Endothelial cell of umbilical vein (primary cell): ENCODE measurements at regions not wholly inside any gene's neighbourhood (a gene's known extent, or its start where the extent isn't known, plus 50 kb on each side); places are given as distances from the start of the nearest gene placed in this dataset.

ENCODE experiments used
- BruUV-seq: library from RNA; stranded (reverse); fragments of 400-500 nt; replicated peaks from 2 replicates; lab custom pipeline; 2021; lab: Mats Ljungman, UMichigan
- CTCF ChIA-PET: fragments of 300-600, 350-600 bp; sonication (Branson Sonifier 250); formaldehyde crosslinking; loops from one replicate; lab custom pipeline; 2021; ENCODE audit warnings: antibody characterized with exemption, inconsistent platforms; lab: Charles Lee
- POLR2A ChIA-PET: fragments of 300-600, 350-600 bp; sonication (Branson Sonifier 250); formaldehyde crosslinking; loops from one replicate; lab custom pipeline; 2021; ENCODE audit warnings: antibody characterized with exemption, inconsistent platforms; lab: Charles Lee
- DNase-seq: peaks from one replicate; pipeline ENCODE4 v3.0.0-alpha.2; 2011; ENCODE audit warnings: low read depth, low spot score
- FAIRE-seq: peaks from 2 replicates; lab custom pipeline; 2011; peaks lifted over from hg19 to GRCh38; lab: Jason Lieb, UNC
- H2AFZ ChIP-seq: 2 replicates; pipeline ENCODE4 v1.6.0; 2012; ENCODE audit warnings: low read depth, low read length, control low read depth, inconsistent platforms
- H3K27ac ChIP-seq: 2 replicates; pipeline ENCODE4 v1.5.1; 2011; ENCODE audit warnings: low read depth, mild to moderate bottlenecking, control low read depth, low read length, moderate library complexity; ENCODE audit not compliant: insufficient read depth
- H3K27me3 ChIP-seq, 2 experiments: 2 replicates each; pipeline versions ENCODE4 v1.6.0 to v1.6.1; 2011; ENCODE audit warnings: low read length in 2 of 2, mixed read lengths in 1 of 2; ENCODE audit not compliant: control insufficient read depth in 2 of 2, insufficient read depth in 2 of 2
- H3K36me3 ChIP-seq, 2 experiments: 2 replicates in 1 of 2; 3 replicates in 1 of 2; pipeline ENCODE4 v1.5.1; 2011; ENCODE audit warnings: low read length in 2 of 2, mild to moderate bottlenecking in 1 of 2, moderate library complexity in 1 of 2; ENCODE audit not compliant: control insufficient read depth in 2 of 2, insufficient read depth in 2 of 2; ENCODE audit errors: extremely low read depth in 1 of 2
- H3K4me1 ChIP-seq: 3 replicates; pipeline ENCODE4 v1.5.1; 2011; ENCODE audit warnings: mild to moderate bottlenecking, low read length; ENCODE audit not compliant: control insufficient read depth, insufficient read depth; ENCODE audit errors: extremely low read depth
- H3K4me2 ChIP-seq: 2 replicates; pipeline ENCODE4 v1.6.1; 2011; ENCODE audit warnings: low read length, control low read depth, mixed read lengths; ENCODE audit not compliant: insufficient read depth
- H3K4me3 ChIP-seq, 3 experiments: fragments of 200-600 bp in 1 of 3; sonication (generic), shearing (Covaris generic) in 1 of 3; replicated peaks in 1 of 3; 2 replicates each; pipeline ENCODE4 v1.5.1; 2011 to 2016; ENCODE audit warnings: control low read depth in 3 of 3, low read length in 3 of 3, mild to moderate bottlenecking in 2 of 3, inconsistent platforms in 1 of 3, low read depth in 1 of 3, moderate library complexity in 1 of 3; ENCODE audit not compliant: insufficient read depth in 1 of 3
- H3K79me2 ChIP-seq: 2 replicates; pipeline ENCODE4 v1.6.0; 2012; ENCODE audit warnings: low read length, inconsistent platforms; ENCODE audit not compliant: control insufficient read depth, insufficient read depth
- H3K9ac ChIP-seq: replicated peaks from 2 replicates; pipeline ENCODE3; 2011; ENCODE audit warnings: low read length, control low read depth; ENCODE audit not compliant: insufficient read depth; ENCODE audit errors: extremely low read depth
- H3K9me1 ChIP-seq: replicated peaks from 3 replicates; pipeline ENCODE4 v1.6.0; 2011; ENCODE audit warnings: mild to moderate bottlenecking, low read length; ENCODE audit not compliant: control insufficient read depth, insufficient read depth; ENCODE audit errors: extremely low read depth
- H3K9me3 ChIP-seq: replicated peaks from 2 replicates; pipeline ENCODE4 v1.5.1; 2012; ENCODE audit warnings: low read length, inconsistent platforms; ENCODE audit not compliant: control insufficient read depth, insufficient read depth
- H4K20me1 ChIP-seq: replicated peaks from 2 replicates; pipeline ENCODE3; 2011; ENCODE audit warnings: mild to moderate bottlenecking, low read length; ENCODE audit not compliant: control insufficient read depth, insufficient read depth; ENCODE audit errors: extremely low read depth
- EZH2 ChIP-seq: IDR thresholded peaks from 2 replicates; pipeline ENCODE4 v1.6.1; 2012; ENCODE audit warnings: borderline replicate concordance, low read depth, mild to moderate bottlenecking, moderate library complexity, low read length, inconsistent platforms; ENCODE audit not compliant: severe bottlenecking
- FOS ChIP-seq: IDR thresholded peaks from 2 replicates; pipeline ENCODE4 v1.6.1; 2011; ENCODE audit warnings: mild to moderate bottlenecking, low read length, moderate library complexity, borderline replicate concordance; ENCODE audit not compliant: insufficient read depth
- GATA2 ChIP-seq: IDR thresholded peaks from 2 replicates; pipeline ENCODE4 v1.7.0; 2011; ENCODE audit warnings: low read depth, mild to moderate bottlenecking, moderate library complexity, mixed read lengths, low read length; ENCODE audit not compliant: insufficient read length, insufficient read depth
- JUN ChIP-seq: IDR thresholded peaks from 2 replicates; pipeline ENCODE4 v1.6.1; 2011; ENCODE audit warnings: borderline replicate concordance, low read depth; ENCODE audit not compliant: insufficient read length, insufficient read depth
- MYC ChIP-seq: IDR thresholded peaks from one replicate; pipeline ENCODE4 v1.6.1; 2011; ENCODE audit warnings: mild to moderate bottlenecking, low read depth, low read length
- POLR2A ChIP-seq: IDR thresholded peaks from 2 replicates; pipeline ENCODE4 v1.6.1; 2012; ENCODE audit warnings: low read depth, mild to moderate bottlenecking, control low read depth, low read length
- POLR2AphosphoS5 ChIP-seq: IDR thresholded peaks from 2 replicates; pipeline ENCODE4 v1.6.1; 2012; ENCODE audit warnings: low read depth, mild to moderate bottlenecking, control low read depth, low read length, moderate library complexity; ENCODE audit not compliant: insufficient read depth
- dilution Hi-C: fragments of 300-500 bp; cut with MboI; formaldehyde crosslinking; loops from one replicate; pipeline ENCODE4 v1.15.0; 2019; ENCODE audit warnings: low sequenced_read_pairs; ENCODE audit not compliant: extremely low pct_ligation_motif_present
- intact Hi-C: fragments of 100-400 bp; cut with micrococcal nuclease; formaldehyde crosslinking; loops from one replicate; pipeline ENCODE4 v1.10.0; 2022
- TF ChIP-seq, protein P1 (sequence below), 2 donors: IDR thresholded peaks; 1 replicate in 1 of 2; 2 replicates in 1 of 2; pipeline ENCODE4 v1.5.1; 2011; ENCODE audit warnings: low read length in 2 of 2, mild to moderate bottlenecking in 2 of 2, moderate library complexity in 2 of 2, control low read depth in 1 of 2, inconsistent platforms in 1 of 2, low read depth in 1 of 2; ENCODE audit not compliant: insufficient read depth in 1 of 2; ENCODE audit errors: extremely low read depth in 1 of 2
- TF ChIP-seq, protein P2 (sequence below): IDR thresholded peaks from 2 replicates; pipeline ENCODE4 v1.6.1; 2011; ENCODE audit not compliant: insufficient read depth, insufficient read length

DNA sequence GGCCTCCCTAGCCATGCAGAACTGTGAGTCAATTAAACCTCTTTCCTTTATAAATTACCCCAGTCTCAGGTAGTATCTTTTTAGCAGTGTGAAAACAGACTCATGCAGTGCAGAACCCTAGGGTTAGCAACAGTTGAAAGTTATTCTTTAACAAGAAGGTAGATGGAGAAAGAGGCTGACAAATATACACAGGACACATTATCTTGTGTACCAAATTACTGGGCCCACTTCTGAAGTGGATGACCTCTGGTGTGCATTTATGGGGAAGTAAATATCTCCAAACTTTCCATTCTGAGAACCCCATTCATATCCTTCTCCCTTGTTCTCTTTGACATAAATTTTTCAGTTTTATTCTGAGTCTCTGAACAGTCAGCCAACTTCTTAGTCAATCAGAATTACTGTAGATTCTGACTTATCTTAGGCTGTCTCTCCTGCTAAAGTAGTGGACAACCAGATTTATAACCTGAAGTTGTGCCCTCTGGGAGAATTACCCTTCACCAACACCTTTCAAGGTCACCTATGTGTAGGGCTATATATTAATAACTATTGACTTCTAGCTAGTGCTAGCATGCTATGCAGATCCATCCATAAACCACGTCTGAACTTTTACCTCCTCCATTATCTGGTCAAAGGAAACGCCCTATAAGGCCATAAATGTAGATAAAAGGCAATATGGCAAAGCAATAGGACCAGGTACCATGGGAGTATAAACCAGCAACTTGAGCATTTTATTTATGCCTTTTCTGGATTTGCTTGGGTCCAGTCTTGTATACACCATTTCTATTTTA is 72.5 kb upstream of the TAB3 start:
- H3K4me3 ChIP-seq = no peak overlapping the region

More for the DNA sequence above, 72.5 kb upstream of the TAB3 start:
- BruUV-seq = no TSS peak
- no peaks in the 10 kb centered on the region for H3K79me2 ChIP-seq
- H4K20me1 ChIP-seq = no peaks in the 10 kb centered on the region
- no peak overlapping the region for H3K27ac ChIP-seq
- no peak overlapping the region for H3K4me2 ChIP-seq
- H3K27me3 ChIP-seq = no peaks in the 10 kb centered on the region
- FAIRE-seq (no peak), DNase-seq (no peak)
- H3K9ac ChIP-seq = no peak overlapping the region
- no peaks in the 10 kb centered on the region for H3K9me3 ChIP-seq
- H2AFZ ChIP-seq = no peak overlapping the region
- CTCF ChIA-PET = no interaction called here
- no peaks in the 10 kb centered on the region for H3K4me1 ChIP-seq
- TF ChIP-seq FOS (no peak), GATA2 (no peak), POLR2A (no peak), JUN (no peak), EZH2 (no peak), MYC (no peak), POLR2AphosphoS5 (no peak)
- TF ChIP-seq, protein P1, sequence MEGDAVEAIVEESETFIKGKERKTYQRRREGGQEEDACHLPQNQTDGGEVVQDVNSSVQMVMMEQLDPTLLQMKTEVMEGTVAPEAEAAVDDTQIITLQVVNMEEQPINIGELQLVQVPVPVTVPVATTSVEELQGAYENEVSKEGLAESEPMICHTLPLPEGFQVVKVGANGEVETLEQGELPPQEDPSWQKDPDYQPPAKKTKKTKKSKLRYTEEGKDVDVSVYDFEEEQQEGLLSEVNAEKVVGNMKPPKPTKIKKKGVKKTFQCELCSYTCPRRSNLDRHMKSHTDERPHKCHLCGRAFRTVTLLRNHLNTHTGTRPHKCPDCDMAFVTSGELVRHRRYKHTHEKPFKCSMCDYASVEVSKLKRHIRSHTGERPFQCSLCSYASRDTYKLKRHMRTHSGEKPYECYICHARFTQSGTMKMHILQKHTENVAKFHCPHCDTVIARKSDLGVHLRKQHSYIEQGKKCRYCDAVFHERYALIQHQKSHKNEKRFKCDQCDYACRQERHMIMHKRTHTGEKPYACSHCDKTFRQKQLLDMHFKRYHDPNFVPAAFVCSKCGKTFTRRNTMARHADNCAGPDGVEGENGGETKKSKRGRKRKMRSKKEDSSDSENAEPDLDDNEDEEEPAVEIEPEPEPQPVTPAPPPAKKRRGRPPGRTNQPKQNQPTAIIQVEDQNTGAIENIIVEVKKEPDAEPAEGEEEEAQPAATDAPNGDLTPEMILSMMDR (IDR thresholded peaks at IDR 0.05; ENCODE audit: extremely low read depth in 1 of 2, insufficient read depth in 1 of 2, low read depth in 1 of 2, low read length in 2 of 2) = no peak
- TF ChIP-seq, protein P2, sequence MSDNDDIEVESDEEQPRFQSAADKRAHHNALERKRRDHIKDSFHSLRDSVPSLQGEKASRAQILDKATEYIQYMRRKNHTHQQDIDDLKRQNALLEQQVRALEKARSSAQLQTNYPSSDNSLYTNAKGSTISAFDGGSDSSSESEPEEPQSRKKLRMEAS = no peak
- dilution Hi-C loops (no loop called here), intact Hi-C loops (no loop called here)
- no peaks in the 10 kb centered on the region for H3K36me3 ChIP-seq
- POLR2A ChIA-PET = no interaction called here
- H3K9me1 ChIP-seq = no peaks in the 10 kb centered on the region
